GM21367 (cell line): ENCODE measurements at regions not wholly inside any gene's neighbourhood (a gene's known extent, or its start where the extent isn't known, plus 50 kb on each side); places are given as distances from the start of the nearest gene placed in this dataset.
"Not testable (repeated sequence)": the region's sequence is repeated elsewhere in the genome, so short reads cannot be mapped to it uniquely, and the experiment has no call there.

ENCODE experiments used
- ATAC-seq: cut with Tn5 transposase; IDR thresholded peaks from one replicate; pipeline ENCODE4 v1.9.1; 2021; ENCODE audit not compliant: unreplicated experiment

DNA sequence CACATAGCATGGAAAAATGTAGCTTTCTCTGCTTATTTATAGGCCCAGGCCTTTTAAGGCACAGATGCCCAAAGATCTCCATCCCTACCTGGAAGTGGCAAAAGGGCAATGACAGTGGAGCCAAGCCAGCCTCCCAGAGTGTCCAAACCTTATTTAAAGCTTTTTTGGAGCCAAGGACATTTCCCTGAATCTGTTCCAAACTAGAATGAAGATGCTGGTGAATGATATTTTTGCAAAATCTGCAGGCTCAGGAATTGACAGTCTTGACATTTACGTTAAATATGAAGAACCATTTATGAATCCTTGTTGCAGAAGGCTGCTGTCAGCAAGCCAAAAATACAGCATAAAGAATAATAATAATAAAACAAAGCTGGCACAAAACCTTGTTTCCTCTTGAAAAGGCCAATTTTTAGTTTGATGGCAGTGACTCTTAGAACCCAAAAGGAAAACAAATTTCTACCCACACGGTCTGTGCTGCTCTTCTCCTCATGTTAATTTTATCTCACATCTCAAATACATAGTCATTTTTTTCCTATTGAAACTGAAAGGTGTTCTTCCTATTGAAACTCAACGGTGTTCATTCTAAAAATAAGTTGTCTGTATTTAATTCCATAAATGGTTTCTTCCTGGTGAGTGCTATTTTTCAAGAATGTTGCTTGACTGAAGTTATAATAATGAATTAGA lies 206.3 kb upstream of the TBL1X start:
- ATAC-seq, result no peak

DNA sequence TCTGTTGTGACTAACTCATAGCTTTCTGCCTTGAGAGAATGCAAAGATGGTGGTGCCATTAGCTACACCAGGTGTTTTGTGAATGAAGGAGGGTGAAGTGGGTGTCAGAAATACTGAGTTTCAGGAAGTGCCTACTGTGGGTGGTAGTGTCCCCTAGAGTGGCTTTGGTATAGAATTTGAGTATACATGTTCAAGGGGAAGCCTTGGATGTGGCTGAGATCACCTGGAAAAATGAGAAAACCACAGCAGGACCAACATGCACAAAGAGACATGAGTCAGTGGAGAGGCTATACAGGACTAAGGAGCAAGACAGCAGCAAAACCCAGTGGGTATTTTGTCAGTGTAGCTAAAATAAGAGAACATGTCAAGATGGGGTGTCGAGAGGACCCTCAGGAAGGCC lies 204.3 kb upstream of the TBL1X start:
- no peak for ATAC-seq

DNA sequence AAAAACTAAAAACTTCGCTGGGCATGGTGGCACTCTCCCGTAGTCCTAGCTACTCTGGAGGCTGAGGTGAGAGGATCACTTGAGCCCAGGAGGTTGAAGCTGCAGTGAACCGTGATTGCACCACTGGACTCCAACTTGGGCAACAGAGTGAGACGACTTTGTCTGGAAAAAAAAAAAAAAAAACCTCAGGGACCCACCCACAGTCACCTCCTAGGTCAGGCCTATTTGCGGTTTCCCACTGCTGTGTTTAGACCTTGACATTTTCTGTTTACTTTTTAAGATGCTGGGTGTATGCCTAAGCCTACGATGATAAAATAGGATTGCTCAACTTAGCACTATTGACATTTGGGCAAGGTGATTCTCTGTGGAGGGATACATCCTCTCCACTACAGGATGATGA lies 197.4 kb upstream of the TBL1X start:
- no peak for ATAC-seq

DNA sequence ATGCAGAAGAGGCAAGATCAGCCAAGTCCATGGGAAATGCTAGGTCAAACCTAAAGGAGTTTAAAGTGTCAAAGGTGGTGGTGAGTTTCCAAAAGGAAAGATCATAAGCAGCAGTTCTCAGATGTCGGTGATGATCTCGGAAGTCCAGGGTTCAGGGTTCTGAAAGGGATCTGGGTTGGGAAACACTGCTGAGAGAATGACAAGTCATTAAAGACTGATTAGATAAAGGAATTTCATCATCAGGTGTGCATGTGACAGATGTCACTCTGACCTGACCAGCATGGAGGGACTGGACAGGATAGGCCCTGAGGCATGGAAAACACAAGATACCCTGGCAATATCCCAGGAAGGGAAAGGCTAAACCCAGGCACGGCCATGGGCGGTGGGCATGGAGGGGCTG lies 195.7 kb upstream of the TBL1X start:
- ATAC-seq, result no peak

DNA sequence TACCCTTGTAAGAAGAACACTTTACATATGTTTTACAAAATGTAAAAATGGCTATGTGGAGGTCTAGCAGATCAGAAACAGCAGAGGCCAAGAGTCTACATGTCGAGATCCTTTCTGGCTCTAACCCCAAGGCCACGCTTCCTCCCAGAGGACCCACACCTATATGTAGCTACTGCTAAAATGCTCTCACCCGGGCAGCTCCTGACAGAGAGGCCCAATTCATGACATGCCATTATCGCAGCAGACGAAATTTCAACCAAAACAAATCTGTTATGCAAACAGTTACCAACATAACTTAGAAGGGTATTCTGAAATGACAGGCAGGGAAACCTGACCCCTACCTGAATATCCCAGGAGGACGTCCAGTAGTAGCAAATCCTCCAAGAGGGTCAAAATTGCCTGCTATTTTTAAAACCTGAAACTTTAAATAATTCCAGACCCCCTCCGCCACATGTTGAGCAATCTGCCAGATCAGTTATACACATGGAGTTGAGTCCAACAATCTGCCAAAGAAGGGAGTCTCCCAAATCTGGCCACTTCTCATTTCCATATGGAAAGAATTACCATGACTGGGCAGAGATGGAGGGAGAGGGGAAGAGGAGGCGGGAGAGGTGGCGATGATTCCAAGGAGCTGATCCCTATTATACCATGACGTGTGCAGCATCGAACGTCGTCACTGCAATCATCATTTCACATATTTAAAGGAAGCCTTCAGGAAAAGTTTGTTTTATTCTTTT lies 192.9 kb upstream of the TBL1X start:
- ATAC-seq, result no peak

DNA sequence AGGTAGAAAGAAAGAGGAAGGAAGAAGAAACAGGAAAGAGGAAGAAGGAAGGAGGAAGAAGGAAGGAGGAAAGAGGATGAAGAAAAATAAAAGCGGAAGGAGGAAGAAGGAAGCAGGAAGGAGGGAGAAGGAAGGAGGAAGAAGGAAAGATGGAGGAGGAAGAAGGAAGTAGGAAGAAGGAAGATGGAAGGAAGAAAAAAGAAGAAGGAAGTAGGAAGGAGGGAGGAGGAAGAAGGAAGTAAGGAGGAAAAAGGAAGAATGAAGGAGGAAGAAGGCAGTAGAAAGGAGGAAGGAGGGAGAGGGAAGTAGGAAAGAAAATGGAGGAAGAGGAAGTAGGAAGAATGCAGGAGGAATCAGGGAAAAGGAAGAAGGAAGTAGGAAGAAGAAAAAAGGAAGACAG lies 191.1 kb upstream of the TBL1X start:
- no peak for ATAC-seq

DNA sequence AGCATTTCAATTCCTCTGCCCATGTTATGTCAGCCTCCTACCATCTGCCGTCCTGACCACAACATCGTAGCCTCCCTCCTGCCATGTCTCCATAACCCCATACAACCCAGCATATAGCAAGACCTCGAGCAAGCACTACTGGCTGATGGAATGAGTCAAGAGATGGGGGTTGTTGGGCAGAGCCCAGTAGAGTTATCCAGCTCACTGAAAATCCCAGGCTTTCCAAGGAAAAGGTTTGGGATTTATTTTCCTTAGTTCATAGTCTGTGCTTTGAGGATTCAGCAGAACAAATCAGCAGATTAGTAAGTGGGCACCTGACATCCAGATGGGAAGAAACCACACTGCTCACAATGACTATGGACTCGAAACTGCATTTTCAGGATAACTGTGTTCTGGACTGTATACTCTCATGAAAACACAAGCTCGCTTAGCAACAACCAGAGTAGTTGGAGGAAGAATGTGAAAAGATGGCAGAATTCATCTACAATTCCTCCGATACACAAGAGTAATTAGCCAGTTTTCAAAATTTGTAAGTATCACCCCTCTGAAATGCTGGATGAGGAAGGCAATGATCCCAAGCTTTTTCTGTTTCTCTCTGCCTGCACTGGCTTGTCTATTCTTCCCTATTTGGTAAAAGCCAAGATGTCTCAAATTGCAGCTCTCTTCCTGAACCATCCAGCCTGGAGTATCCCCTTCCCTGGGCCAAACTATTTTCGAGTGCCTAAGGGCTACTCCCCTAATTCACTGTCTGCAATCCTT lies 186.2 kb upstream of the TBL1X start:
- ATAC-seq, result no peak

DNA sequence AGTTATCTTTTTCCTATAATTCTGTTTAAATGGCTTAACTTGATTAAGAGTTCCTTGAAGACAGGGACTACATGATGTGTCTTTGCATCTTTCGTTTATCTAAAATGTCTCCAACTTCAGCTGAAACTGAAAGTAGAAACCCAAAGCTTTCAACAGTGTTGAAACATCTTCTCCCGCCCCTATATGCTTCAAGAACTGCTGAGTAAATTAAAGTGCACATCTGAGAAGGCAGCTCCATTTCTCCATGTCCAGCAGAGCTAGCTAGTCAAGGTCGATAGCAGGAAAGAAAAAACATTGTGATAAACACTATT lies 185.7 kb upstream of the TBL1X start:
- ATAC-seq, result no peak

DNA sequence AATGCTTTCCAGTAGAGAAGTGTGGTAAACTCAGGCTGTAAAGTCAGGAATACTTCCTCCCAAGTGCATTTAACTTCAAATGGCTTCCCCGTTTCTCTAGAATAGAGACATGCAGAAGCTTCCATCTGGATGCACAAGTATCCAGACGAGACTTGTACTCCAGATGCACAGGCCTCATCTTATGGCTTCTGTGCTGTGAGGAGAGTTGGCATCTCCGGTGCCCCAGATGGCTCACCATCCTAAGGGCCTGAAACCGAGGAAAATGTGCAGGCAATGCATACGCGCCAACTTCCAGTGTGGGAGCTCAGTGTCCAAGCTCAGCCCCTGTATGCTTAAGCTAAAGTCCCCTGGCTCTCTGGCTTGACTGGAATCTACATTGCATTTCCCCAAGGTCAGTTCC lies 184.0 kb upstream of the TBL1X start:
- no peak for ATAC-seq

DNA sequence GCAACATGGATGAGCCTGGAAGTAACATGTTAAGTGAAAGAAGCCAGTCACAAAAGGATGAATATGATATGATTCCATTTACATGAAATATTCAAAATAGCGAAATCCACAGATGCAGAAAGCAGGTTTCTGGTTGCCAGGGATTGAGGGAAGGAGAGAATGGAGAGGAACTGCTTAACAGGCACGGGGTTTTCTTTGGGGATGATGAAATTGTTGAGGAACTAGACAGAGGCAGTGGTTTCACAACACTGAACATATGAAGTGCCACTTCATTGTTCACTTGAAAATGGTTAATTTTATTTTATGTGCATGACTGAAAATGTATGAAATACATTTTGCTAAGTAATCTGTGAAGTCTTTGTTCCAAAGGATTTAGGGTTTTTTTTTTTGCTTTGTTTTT lies 182.5 kb upstream of the TBL1X start:
- no peak for ATAC-seq

DNA sequence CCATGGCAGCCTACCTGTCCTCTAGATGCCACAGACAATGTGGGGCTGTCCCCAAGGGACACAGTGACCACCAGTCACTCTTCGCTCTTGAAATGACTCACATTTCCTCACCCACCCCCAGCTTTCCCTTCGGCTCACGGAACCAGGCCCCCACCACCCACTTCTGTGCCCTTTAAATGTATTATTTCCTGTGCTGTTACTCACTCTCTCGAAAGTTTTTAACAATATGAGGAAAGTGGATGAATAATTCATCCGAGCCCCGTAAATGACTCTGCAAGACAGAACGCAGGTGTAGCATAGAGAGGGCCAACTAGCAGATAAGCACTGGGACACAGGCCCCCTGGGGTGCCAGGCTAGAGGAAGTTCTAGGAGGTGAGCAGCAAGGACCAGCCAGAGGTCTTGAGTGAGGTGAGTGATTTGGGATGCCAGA lies 179.5 kb upstream of the TBL1X start:
- ATAC-seq, result no peak

DNA sequence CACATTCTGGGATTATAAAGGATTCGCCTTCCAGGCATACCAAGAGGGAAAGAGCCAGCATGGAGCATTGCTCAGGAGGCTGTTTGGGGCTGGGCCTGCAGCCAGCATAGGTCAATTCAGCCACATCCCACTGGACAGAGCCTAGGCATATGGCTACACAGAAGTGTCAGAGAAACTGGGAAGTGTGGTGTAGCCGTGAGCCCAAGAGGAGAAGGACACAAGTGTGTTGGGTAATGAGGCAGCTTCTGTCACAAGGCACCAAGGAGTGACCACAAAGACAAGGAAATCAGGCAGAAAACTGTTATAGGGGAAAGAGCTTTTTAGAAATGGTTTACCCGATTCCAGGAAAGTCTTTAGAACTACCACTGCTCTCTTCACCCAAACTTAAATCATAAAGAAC lies 178.6 kb upstream of the TBL1X start:
- ATAC-seq, result no peak

DNA sequence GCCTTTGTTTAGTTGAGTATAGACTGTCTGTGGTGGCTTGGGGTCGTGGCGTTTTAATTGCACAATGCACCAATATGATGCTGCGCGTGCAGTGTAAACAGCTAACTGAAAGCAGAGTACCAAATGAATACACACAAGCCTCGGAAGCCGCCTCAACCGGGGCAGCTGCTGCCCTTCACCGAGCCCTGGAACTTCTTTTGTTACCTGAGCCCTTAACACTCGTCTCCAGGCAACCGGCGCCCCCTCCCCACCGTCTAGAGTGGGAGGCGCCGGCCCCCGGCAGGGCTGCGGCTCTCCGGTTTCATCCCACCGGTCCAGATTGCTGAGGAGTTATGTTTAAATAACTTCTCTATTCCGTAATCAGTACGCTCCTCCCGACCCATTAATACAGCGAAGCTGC lies 173.2 kb upstream of the TBL1X start:
- ATAC-seq, result no peak

DNA sequence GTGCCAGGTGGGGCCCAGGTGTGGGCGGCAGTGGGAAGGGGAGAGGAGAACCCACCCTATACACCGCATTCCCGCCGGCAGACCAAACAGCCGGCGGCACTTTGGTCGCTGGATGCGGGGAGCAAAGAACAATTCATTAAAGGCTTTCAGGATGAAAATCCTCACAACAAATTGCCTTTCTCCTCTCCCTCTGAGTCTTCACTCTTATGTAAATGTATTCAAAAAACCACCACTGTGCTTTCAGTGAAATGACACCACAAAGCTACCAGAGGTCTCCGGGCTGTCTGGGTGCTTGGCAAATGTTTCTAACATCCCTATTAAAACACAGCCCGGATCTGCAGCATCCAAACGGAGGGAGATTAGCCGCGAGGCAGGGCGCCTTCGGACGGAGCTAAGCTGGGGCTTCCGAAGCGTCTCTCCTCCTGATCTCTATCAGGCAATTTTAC lies 171.8 kb upstream of the TBL1X start:
- ATAC-seq, result no peak

DNA sequence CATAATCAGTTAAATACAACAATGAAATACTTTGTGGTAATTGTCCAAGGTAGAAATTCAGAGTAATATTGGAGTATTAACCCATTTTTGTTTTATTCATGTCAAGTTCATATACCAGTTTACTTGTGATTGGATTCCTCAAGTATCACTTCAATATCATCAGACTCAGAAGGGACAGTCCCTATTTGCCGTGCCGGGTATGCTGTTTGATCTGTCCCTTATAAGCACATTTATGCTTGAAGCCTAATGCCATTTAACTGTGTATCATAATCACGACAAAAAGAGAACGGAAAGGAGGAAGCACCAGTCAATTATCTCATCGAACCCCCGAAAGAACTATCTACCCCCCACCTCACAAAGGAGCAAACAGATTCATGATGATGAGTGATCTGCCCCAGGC lies 171.0 kb upstream of the TBL1X start:
- ATAC-seq, result no peak

DNA sequence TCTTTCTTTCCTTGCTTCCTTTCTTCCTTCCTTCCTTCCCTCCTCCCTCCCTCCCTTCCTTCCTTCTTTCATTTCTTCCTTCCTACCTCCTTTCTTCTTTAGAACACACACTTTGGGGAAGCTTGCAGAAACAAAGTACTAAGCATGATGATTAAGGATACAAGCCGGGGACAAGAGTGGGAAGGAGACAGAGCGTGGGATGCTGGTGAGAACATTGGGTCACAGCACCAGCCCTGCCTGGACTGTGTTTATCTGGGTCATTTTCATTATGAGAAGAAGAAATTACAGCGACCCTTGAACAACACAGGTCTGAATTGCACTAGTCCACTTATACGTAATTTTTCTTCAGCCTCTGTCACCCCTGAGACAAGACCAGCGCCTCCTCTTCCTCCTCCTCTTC lies 169.3 kb upstream of the TBL1X start:
- ATAC-seq, result no peak

DNA sequence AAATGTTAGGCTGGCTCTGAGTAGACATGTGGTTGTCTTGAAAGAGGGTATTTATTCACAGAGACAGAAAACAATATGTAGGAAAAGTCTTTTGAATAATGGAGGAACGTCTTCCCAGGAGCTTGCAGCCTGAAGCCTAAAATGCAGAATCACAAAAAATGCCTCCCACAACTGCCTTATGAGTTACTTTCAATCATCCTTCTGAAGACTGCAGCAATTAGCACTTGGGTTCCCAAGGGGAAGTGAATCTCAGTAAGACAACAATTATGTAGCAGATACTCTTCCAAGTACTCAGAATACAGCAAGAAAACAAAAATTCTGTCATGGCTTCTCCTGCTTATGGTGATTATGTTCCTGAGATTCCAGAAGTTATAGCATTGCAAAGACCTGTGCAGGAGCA lies 166.6 kb upstream of the TBL1X start:
- no peak for ATAC-seq

DNA sequence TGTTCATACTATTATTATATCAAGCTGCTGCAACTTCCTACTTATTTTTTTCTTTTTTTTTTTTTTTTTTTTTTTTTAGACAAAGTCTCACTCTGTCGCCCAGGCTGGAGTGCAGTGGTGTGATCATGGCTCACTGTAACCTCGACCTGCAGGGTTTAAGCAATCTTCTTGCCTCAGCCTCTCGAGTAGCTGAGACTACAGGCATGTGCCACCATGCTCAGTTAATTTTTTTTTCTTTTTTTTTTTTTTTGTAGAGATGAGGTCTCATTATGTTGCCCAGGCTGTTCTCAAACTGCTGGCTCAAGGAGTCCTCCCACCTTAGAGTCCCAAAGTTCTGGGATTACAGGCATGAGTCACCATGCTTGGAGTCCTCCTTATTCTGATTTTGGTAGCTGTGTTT lies 165.2 kb upstream of the TBL1X start:
- not testable (repeated sequence) for ATAC-seq

DNA sequence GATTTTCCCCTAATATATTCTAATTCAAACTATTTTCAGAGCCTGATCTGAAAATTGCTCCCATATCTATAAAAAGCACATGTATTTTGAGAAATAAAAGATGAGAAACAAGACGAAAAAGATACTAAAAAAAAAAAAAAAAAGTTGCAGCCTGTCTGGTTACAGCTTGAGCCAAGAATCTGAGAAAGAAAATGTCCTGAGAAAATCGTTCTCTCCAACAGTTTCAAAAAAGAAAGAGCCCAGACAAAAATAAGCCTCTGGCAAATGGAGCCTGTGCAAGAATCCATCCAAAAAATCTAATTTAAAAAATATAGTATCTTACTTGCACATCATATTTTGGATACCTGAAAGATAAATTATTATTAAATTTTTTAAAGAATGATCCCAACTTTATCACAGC lies 163.0 kb upstream of the TBL1X start:
- ATAC-seq, result no peak

DNA sequence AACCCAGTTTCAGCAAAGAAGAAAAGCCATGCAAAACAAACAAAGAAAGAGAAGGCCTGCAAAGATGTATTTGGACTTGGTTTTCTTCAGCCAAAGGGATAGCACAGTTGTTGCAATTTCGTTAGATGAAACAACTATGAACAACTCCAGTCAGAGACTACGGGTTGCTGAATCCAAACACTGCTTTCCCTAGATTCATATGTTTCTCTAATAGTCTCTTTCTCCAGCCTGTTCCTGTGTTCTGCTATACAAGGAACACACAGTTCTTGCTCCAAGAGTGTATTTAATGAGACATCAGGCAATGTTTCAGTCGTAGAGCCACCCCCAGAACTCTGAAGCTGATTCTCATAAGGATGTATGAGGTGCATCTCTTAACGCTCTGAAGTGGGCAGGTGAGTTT lies 162.5 kb upstream of the TBL1X start:
- ATAC-seq, result no peak

DNA sequence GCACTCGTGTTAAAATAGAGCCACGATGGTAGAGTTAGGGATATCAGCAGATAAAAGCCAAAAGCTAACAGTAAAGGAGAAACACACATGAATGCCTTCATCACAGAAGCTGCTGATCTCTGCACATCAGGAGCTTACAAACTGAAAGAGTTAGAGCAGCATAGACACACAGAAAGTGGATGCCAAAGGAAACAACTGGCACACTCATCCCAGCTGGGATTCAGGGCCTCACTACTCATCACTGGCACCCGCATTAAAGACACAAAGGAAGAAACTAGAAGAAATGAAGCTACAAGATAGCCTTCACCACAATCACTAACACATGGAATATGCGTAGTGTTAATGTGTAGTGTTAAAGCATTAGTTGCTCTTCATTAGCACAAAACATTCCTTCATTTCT lies 156.4 kb upstream of the TBL1X start:
- ATAC-seq, result no peak

DNA sequence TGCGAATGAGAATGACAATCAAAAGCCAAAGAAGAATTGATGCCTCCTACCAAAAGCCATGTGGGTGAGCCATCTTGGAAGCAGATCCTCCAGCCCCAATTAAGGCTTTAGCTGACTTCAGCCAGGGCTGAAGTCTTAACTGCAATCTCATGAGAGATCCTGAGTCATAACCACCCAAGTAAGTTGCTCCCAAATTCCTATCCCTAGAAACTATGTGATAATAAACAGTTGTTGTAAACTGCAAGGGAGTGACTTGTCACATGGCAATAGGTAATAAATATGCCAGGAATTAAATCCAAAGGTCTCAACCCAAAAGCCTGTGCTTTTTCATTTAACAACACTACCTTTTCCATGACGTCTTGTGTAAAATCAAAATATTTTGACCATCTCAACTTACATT lies 154.2 kb upstream of the TBL1X start:
- no peak for ATAC-seq
